ENCODE measurements at regions not wholly inside any gene's neighbourhood (a gene's known extent, or its start where the extent isn't known, plus 50 kb on each side); places are given as distances from the start of the nearest gene placed in this dataset.

GRCh38 chr2:223469270-223470046 is 132.7 kb downstream of the SCG2 start:
- DNase-seq: no peak
- 61 to 75% (median 73%) methylated on average over 6 of the region's 6 CpGs for WGBS, 3 donors
- Histone ChIP-seq H3K36me3 (no peaks in the 10 kb centered on the region), H3K27ac (no peak overlapping the region), H3K4me3 (no peak overlapping the region), H3K4me1 (ENCODE audit: insufficient read depth) (no peaks in the 10 kb centered on the region), H3K9me3 (no peaks in the 10 kb centered on the region), H3K27me3 (no peaks in the 10 kb centered on the region)
- intact Hi-C loops (cut with DNase I): no loop called here
- TF ChIP-seq POLR2A (IDR thresholded peaks at IDR 0.05) (no peak), EP300 (IDR thresholded peaks at IDR 0.05) (no peak), CTCF (IDR thresholded peaks at IDR 0.05) (no peak)

- no peak for DNase-seq
- no peaks in the 10 kb centered on the region for H3K36me3 ChIP-seq
- no peak overlapping the region for H3K4me3 ChIP-seq
- H3K27ac ChIP-seq: no peak overlapping the region
- no peaks in the 10 kb centered on the region for H3K4me1 ChIP-seq (ENCODE audit: insufficient read depth)
- no peaks in the 10 kb centered on the region for H3K27me3 ChIP-seq
- no peaks in the 10 kb centered on the region for H3K9me3 ChIP-seq
- 25 to 33% (median 28%) methylated on average over 2 of the region's 2 CpGs for WGBS, 3 donors
- intact Hi-C loops (cut with DNase I): no loop called here
- TF ChIP-seq CTCF (IDR thresholded peaks at IDR 0.05): no peak
Observed at GRCh38 chr2:223470602-223471001, 131.6 kb downstream of the SCG2 start.

GRCh38 chr2:223472771-223473170 is 129.4 kb downstream of the SCG2 start:
- Histone ChIP-seq H3K27ac (no peak overlapping the region), H3K4me3 (no peak overlapping the region), H3K36me3 (no peaks in the 10 kb centered on the region), H3K27me3 (no peaks in the 10 kb centered on the region), H3K9me3 (no peaks in the 10 kb centered on the region), H3K4me1 (ENCODE audit: insufficient read depth) (no peaks in the 10 kb centered on the region)
- intact Hi-C loops (cut with DNase I): no loop called here
- 81 to 95% (median 93%) methylated on average over 4 of the region's 4 CpGs for WGBS, 3 donors
- TF ChIP-seq CTCF (IDR thresholded peaks at IDR 0.05) (no peak), POLR2A (IDR thresholded peaks at IDR 0.05) (no peak), EP300 (IDR thresholded peaks at IDR 0.05) (no peak)
- no peak for DNase-seq

GRCh38 chr2:223474893-223475292 is 127.3 kb downstream of the SCG2 start:
- Histone ChIP-seq H3K27me3 (no peaks in the 10 kb centered on the region), H3K36me3 (no peaks in the 10 kb centered on the region), H3K4me3 (no peak overlapping the region), H3K9me3 (no peaks in the 10 kb centered on the region), H3K4me1 (ENCODE audit: insufficient read depth) (no peaks in the 10 kb centered on the region), H3K27ac (no peak overlapping the region)
- TF ChIP-seq POLR2A (IDR thresholded peaks at IDR 0.05): no peak
- TF ChIP-seq EP300 (IDR thresholded peaks at IDR 0.05): no peak
- no peak for TF ChIP-seq CTCF (IDR thresholded peaks at IDR 0.05)
- intact Hi-C loops (cut with DNase I): no loop called here
- DNase-seq: no peak
- 74 to 88% (median 82%) methylated on average over 2 of the region's 2 CpGs for WGBS, 3 donors
